HG03025 (cell line): ENCODE measurements at regions not wholly inside any gene's neighbourhood (a gene's known extent, or its start where the extent isn't known, plus 50 kb on each side); places are given as distances from the start of the nearest gene placed in this dataset.

Experiments
- ATAC-seq: cut with Tn5 transposase; IDR thresholded peaks from one replicate; pipeline ENCODE4 v1.9.1; 2021; ENCODE audit warnings: mild to moderate bottlenecking, moderate library complexity; ENCODE audit not compliant: unreplicated experiment, low FRiP score

DNA sequence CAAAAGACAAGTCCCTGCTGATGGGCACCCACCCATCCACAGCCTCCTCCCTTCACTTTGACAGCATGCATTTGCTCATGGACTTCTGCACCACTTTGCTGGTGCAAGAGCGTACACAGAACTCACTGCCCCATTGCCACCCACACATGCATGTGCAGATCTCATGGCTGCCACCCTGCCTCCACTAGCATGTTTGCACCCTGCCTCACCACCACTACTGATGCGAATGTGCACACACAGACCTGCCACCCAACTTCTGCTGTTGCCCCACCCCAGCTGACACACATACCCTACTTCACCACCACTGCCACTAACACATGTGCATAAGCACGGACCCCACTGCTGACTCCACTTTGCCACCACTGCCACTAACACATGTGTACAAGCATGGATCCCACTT, 64.9 kb upstream of the EYS start:
- no peak for ATAC-seq

- no peak for ATAC-seq
Measured at GRCh38 chr6:65761890-65762289, 54.9 kb upstream of the EYS start.

GRCh38 chr6:65760285-65760684, 53.3 kb upstream of the EYS start:
- ATAC-seq = no peak
